HCT116 (cell line): ENCODE measurements at regions not wholly inside any gene's neighbourhood (a gene's known extent, or its start where the extent isn't known, plus 50 kb on each side); places are given as distances from the start of the nearest gene placed in this dataset.

ENCODE experiments used
- ATAC-seq: fragments of 200-7000 bp; cut with Tn5 transposase; 2 replicates; pipeline ENCODE4 v1.9.1; 2020; ENCODE audit warnings: mild to moderate bottlenecking, moderate library complexity
- BruUV-seq: library from RNA; stranded (reverse); fragments of 400-500 nt; replicated peaks from 2 replicates; lab custom pipeline; 2021; lab: Mats Ljungman, UMichigan
- CTCF ChIA-PET: fragments of 300-600 bp; sonication (Branson Sonifier 250); formaldehyde crosslinking; loops from one replicate; lab custom pipeline; 2021; ENCODE audit warnings: antibody characterized with exemption; lab: Charles Lee
- POLR2A ChIA-PET: fragments of 300-600, 350-600 bp; sonication (Branson Sonifier 250); formaldehyde crosslinking; loops from one replicate; lab custom pipeline; 2021; ENCODE audit warnings: antibody characterized with exemption; lab: Charles Lee
- RAD21 ChIA-PET, 2 experiments: fragments of 300-600 bp; sonication (Branson Sonifier 250); formaldehyde crosslinking; loops; one replicate each; lab custom pipeline; 2023; ENCODE audit warnings: low total read pairs in 2 of 2; ENCODE audit not compliant: uncharacterized antibody in 2 of 2, unreplicated experiment in 2 of 2, low non-redundant PET in 1 of 2; lab: Charles Lee
- DNase-seq: peaks from one replicate; pipeline ENCODE4 v3.0.0-alpha.2; 2010; ENCODE audit warnings: low read depth, low spot score
- H2AFZ ChIP-seq: fragments of 200-600 bp; shearing (Covaris generic), sonication (generic); 2 replicates; pipeline ENCODE4 v1.6.1; 2017; ENCODE audit warnings: low read depth, mixed run types, mixed read lengths, antibody characterized with exemption, low read length; ENCODE audit not compliant: poor library complexity, severe bottlenecking
- H3K27ac ChIP-seq: 2 replicates; pipeline ENCODE4 v1.5.1; 2012; ENCODE audit warnings: low read depth, low read length
- H3K27me3 ChIP-seq: fragments of 200-600 bp; sonication (generic); 2 replicates; pipeline ENCODE4 v1.6.1; 2016; ENCODE audit warnings: mixed run types, low read length, mixed read lengths; ENCODE audit not compliant: insufficient read depth
- H3K36me3 ChIP-seq, 2 experiments: fragments of 200-500 bp in 1 of 2; fragments of 200-600 bp in 1 of 2; sonication (Bioruptor generic) in 1 of 2; sonication (generic) in 1 of 2; 2 replicates each; pipeline versions ENCODE4 v1.5.1 to v1.6.1; 2014 to 2016; ENCODE audit warnings: low read length in 2 of 2, inconsistent platforms in 1 of 2, mixed read lengths in 1 of 2, mixed run types in 1 of 2; ENCODE audit not compliant: insufficient read depth in 2 of 2, control insufficient read depth in 1 of 2
- H3K4me1 ChIP-seq, 2 experiments: fragments of 200-600 bp in 1 of 2; sonication (generic) in 1 of 2; 2 replicates each; pipeline versions ENCODE4 v1.5.1 to v1.6.1; 2012 to 2017; ENCODE audit warnings: low read length in 2 of 2, inconsistent platforms in 1 of 2, mild to moderate bottlenecking in 1 of 2, mixed read lengths in 1 of 2, mixed run types in 1 of 2, moderate library complexity in 1 of 2; ENCODE audit not compliant: insufficient read depth in 2 of 2, control insufficient read depth in 1 of 2
- H3K4me2 ChIP-seq: fragments of 200-600 bp; sonication (generic); 2 replicates; pipeline ENCODE4 v1.6.1; 2017; ENCODE audit warnings: mixed run types, low read length, mixed read lengths
- H3K4me3 ChIP-seq, 2 experiments: fragments of 200-600 bp in 1 of 2; sonication (generic) in 1 of 2; replicated peaks in 1 of 2; 2 replicates each; pipeline ENCODE4 v1.5.1; 2011 to 2016; ENCODE audit warnings: low read length in 2 of 2, control low read depth in 1 of 2, low read depth in 1 of 2, mild to moderate bottlenecking in 1 of 2, mixed read lengths in 1 of 2, mixed run types in 1 of 2
- H3K79me2 ChIP-seq: fragments of 200-600 bp; sonication (generic); 2 replicates; pipeline ENCODE4 v1.6.1; 2017; ENCODE audit warnings: mild to moderate bottlenecking, mixed run types, low read length, moderate library complexity, mixed read lengths; ENCODE audit not compliant: insufficient read depth
- H3K9ac ChIP-seq: fragments of 200-600 bp; sonication (generic); 2 replicates; pipeline ENCODE4 v1.6.1; 2016; ENCODE audit warnings: low read length, mixed read lengths
- H3K9me2 ChIP-seq: fragments of 200-600 bp; sonication (generic), shearing (Covaris generic); 2 replicates; pipeline ENCODE4 v1.6.1; 2017; ENCODE audit warnings: mixed run types, mild to moderate bottlenecking, moderate library complexity; ENCODE audit not compliant: insufficient read depth
- H3K9me3 ChIP-seq, 2 experiments: fragments of 200-500 bp in 1 of 2; fragments of 200-600 bp in 1 of 2; sonication (Bioruptor generic) in 1 of 2; sonication (generic) in 1 of 2; 2 replicates each; pipeline ENCODE4 v1.6.1; 2014 to 2017; ENCODE audit warnings: low read length in 2 of 2, mixed read lengths in 2 of 2, inconsistent platforms in 1 of 2, low read depth in 1 of 2, mild to moderate bottlenecking in 1 of 2, mixed run types in 1 of 2, moderate library complexity in 1 of 2; ENCODE audit not compliant: control insufficient read depth in 1 of 2, insufficient read depth in 1 of 2
- H4K20me1 ChIP-seq: fragments of 200-600 bp; sonication (generic), shearing (Covaris generic); 2 replicates; pipeline ENCODE4 v1.6.1; 2017; ENCODE audit warnings: mixed run types, mild to moderate bottlenecking, moderate library complexity; ENCODE audit not compliant: insufficient read depth
- CBX3 ChIP-seq: IDR thresholded peaks from 2 replicates; pipeline ENCODE4 v1.6.1; 2012; ENCODE audit warnings: low read depth
- CTCF ChIP-seq, 3 experiments: fragments of 200-600 bp in 1 of 3; sonication (generic) in 1 of 3; IDR thresholded peaks in 2 of 3; conservative IDR thresholded peaks in 1 of 3; 2 replicates each; pipeline ENCODE4 v1.5.1; 2012 to 2017; ENCODE audit warnings: low read depth in 2 of 3, low read length in 2 of 3, antibody characterized with exemption in 1 of 3, borderline replicate concordance in 1 of 3, control low read depth in 1 of 3, mild to moderate bottlenecking in 1 of 3, mixed read lengths in 1 of 3, mixed run types in 1 of 3, moderate library complexity in 1 of 3; ENCODE audit not compliant: insufficient read depth in 1 of 3
- EGR1 ChIP-seq: IDR thresholded peaks from 2 replicates; pipeline ENCODE4 v1.6.1; 2012; ENCODE audit warnings: low read depth
- EZH2phosphoT487 ChIP-seq: fragments of 200-600 bp; IDR thresholded peaks from 2 replicates; pipeline ENCODE4 v1.6.1; 2018; ENCODE audit warnings: antibody characterized with exemption, borderline replicate concordance
- MAX ChIP-seq: IDR thresholded peaks from 2 replicates; pipeline ENCODE4 v1.6.1; 2012
- RAD21 ChIP-seq: IDR thresholded peaks from 2 replicates; pipeline ENCODE4 v1.6.1; 2012; ENCODE audit warnings: low read depth, mild to moderate bottlenecking
- REST ChIP-seq: IDR thresholded peaks from 2 replicates; pipeline ENCODE4 v1.6.1; 2012; ENCODE audit warnings: low read depth
- SIN3A ChIP-seq: IDR thresholded peaks from 2 replicates; pipeline ENCODE4 v1.6.1; 2012; ENCODE audit warnings: low read depth
- TCF7L2 ChIP-seq: IDR thresholded peaks from 2 replicates; pipeline ENCODE4 v1.7.0; 2011; ENCODE audit warnings: borderline replicate concordance, inconsistent platforms; ENCODE audit not compliant: insufficient read depth, insufficient read length; ENCODE audit errors: extremely low read depth
- YY1 ChIP-seq: IDR thresholded peaks from 2 replicates; pipeline ENCODE4 v1.6.1; 2011; ENCODE audit warnings: low read length, low read depth, moderate library complexity, mild to moderate bottlenecking; ENCODE audit not compliant: insufficient replicate concordance; ENCODE audit errors: extremely low read depth
- ZBTB33 ChIP-seq: IDR thresholded peaks from 2 replicates; pipeline ENCODE4 v1.6.1; 2011; ENCODE audit warnings: mild to moderate bottlenecking, low read length, moderate library complexity; ENCODE audit not compliant: insufficient replicate concordance; ENCODE audit errors: extremely low read depth
- intact Hi-C: fragments of 100-400 bp; cut with micrococcal nuclease; formaldehyde crosslinking; loops from 2 replicates; pipeline ENCODE4 v1.10.0; 2022

- no peak for DNase-seq
- ChIA-PET POLR2A (no interaction called here), RAD21 (no interaction called here), CTCF (no interaction called here)
- no TSS peak for BruUV-seq
- H3K36me3 ChIP-seq = no peaks in the 10 kb centered on the region
- H3K4me1 ChIP-seq = no peaks in the 10 kb centered on the region
- no peak overlapping the region for H3K4me3 ChIP-seq
- H3K27me3 ChIP-seq = no peaks in the 10 kb centered on the region
- TF ChIP-seq EZH2phosphoT487 = no peak
- H3K9ac ChIP-seq = no peak overlapping the region
- no peaks in the 10 kb centered on the region for H3K9me2 ChIP-seq
- H3K27ac ChIP-seq = no peak overlapping the region
- intact Hi-C loops = no loop called here
- H4K20me1 ChIP-seq = no peaks in the 10 kb centered on the region
- no peak overlapping the region for H2AFZ ChIP-seq
- no peak for ATAC-seq
- no peaks in the 10 kb centered on the region for H3K9me3 ChIP-seq
- H3K79me2 ChIP-seq = no peaks in the 10 kb centered on the region
- no peak overlapping the region for H3K4me2 ChIP-seq
Measured at GRCh38 chr6:170045563-170045960, 245.3 kb downstream of the DLL1 start.

GRCh38 chr6:170044836-170045562, 245.9 kb downstream of the DLL1 start:
- no peaks in the 10 kb centered on the region for H3K9me3 ChIP-seq
- H3K4me1 ChIP-seq = no peaks in the 10 kb centered on the region
- POLR2A ChIA-PET = no interaction called here
- H3K36me3 ChIP-seq = no peaks in the 10 kb centered on the region
- no peak overlapping the region for H3K27ac ChIP-seq
- no peak overlapping the region for H3K4me2 ChIP-seq
- no peaks in the 10 kb centered on the region for H3K27me3 ChIP-seq
- BruUV-seq = no TSS peak
- intact Hi-C loops = no loop called here
- no peak overlapping the region for H2AFZ ChIP-seq
- H3K4me3 ChIP-seq = no peak overlapping the region
- DNase-seq (no peak), ATAC-seq (no peak)
- no peaks in the 10 kb centered on the region for H3K79me2 ChIP-seq
- no peak overlapping the region for H3K9ac ChIP-seq
- H4K20me1 ChIP-seq = no peaks in the 10 kb centered on the region
- CTCF ChIA-PET = no interaction called here
- RAD21 ChIA-PET = no interaction called here
- H3K9me2 ChIP-seq = no peaks in the 10 kb centered on the region
- TF ChIP-seq MAX (no peak), CTCF (IDR thresholded peaks at IDR 0.05 in 2 of 3, conservative IDR thresholded peaks at IDR 0.05 in 1 of 3; ENCODE audit: borderline replicate concordance in 1 of 3, insufficient read depth in 1 of 3, low read depth in 2 of 3, low read length in 2 of 3) (no peak), SIN3A (no peak), YY1 (no peak), EGR1 (no peak), CBX3 (no peak), TCF7L2 (no peak), ZBTB33 (no peak), RAD21 (no peak), REST (no peak)
